ENCODE measurements at regions not wholly inside any gene's neighbourhood (a gene's known extent, or its start where the extent isn't known, plus 50 kb on each side); places are given as distances from the start of the nearest gene placed in this dataset.

DNA sequence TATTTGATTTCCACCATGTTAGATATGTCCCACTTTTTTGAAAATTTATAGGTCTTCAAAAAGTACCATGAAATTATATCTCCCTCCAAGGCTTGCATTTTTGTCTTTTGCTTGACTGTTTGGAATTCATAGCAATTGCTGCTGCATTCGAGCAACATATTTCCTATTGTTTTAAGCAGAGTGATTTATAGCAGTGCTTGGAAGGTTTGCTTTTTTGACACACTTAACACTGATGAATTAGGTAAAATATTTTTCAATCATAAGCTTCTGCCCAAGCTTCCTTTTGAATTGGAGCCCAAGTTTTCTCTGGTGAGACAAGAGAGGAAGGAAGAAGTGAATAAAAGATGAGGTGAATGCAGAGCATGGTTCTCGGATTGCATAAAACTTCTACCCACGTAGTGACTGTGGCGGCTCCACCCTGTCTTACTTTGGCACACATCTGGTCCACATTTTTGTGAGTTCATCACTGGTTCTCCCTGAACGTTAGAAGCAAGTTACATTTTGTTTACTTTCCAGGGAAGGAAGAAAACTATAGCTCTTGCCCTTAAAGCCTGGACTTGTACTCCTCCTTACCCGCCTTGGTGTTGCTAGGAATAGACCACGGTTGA is 667.0 kb downstream of the TSN start:
- TF ChIP-seq EZH2 (IDR thresholded peaks at IDR 0.05; ENCODE audit: insufficient read depth, low read length), result no peak
- TF ChIP-seq, protein P1, sequence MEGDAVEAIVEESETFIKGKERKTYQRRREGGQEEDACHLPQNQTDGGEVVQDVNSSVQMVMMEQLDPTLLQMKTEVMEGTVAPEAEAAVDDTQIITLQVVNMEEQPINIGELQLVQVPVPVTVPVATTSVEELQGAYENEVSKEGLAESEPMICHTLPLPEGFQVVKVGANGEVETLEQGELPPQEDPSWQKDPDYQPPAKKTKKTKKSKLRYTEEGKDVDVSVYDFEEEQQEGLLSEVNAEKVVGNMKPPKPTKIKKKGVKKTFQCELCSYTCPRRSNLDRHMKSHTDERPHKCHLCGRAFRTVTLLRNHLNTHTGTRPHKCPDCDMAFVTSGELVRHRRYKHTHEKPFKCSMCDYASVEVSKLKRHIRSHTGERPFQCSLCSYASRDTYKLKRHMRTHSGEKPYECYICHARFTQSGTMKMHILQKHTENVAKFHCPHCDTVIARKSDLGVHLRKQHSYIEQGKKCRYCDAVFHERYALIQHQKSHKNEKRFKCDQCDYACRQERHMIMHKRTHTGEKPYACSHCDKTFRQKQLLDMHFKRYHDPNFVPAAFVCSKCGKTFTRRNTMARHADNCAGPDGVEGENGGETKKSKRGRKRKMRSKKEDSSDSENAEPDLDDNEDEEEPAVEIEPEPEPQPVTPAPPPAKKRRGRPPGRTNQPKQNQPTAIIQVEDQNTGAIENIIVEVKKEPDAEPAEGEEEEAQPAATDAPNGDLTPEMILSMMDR (IDR thresholded peaks at IDR 0.05; ENCODE audit: insufficient read depth, low read depth, low read length), result no peak
- Histone ChIP-seq H4K20me1 (ENCODE audit: insufficient read depth, low read length) (no peaks in the 10 kb centered on the region), H3K4me1 (ENCODE audit: insufficient read depth, low read length) (no peaks in the 10 kb centered on the region), H2AFZ (ENCODE audit: low read depth, low read length) (no peak overlapping the region), H3K4me2 (ENCODE audit: low read length) (no peak overlapping the region), H3K9ac (ENCODE audit: low read length) (no peak overlapping the region), H3K4me3 (ENCODE audit: insufficient read depth, low read depth, low read length) (no peak overlapping the region), H3K27ac (ENCODE audit: low read depth, low read length) (no peak overlapping the region), H3K36me3 (ENCODE audit: insufficient read depth, low read length) (no peaks in the 10 kb centered on the region), H3K27me3 (ENCODE audit: insufficient read depth, low read length) (no peaks in the 10 kb centered on the region), H3K9me3 (ENCODE audit: insufficient read depth, low read depth, low read length) (no peaks in the 10 kb centered on the region), H3K79me2 (ENCODE audit: insufficient read depth, low read length) (no peaks in the 10 kb centered on the region)
- Mint-ChIP-seq H3K27ac (ENCODE audit: unreplicated experiment) (no peak overlapping the region), H3K4me3 (ENCODE audit: unreplicated experiment) (no peak overlapping the region), H3K36me3 (ENCODE audit: low read depth, unreplicated experiment) (no peaks in the 10 kb centered on the region), H3K27me3 (ENCODE audit: low read depth, unreplicated experiment) (no peaks in the 10 kb centered on the region), H3K9me3 (ENCODE audit: unreplicated experiment) (no peaks in the 10 kb centered on the region), H3K4me1 (ENCODE audit: low read depth, unreplicated experiment) (peaks cover 2% of the 10 kb centered on the region)
- DNase-seq (ENCODE audit: low read depth), result no peak
- no peak for FAIRE-seq

DNA sequence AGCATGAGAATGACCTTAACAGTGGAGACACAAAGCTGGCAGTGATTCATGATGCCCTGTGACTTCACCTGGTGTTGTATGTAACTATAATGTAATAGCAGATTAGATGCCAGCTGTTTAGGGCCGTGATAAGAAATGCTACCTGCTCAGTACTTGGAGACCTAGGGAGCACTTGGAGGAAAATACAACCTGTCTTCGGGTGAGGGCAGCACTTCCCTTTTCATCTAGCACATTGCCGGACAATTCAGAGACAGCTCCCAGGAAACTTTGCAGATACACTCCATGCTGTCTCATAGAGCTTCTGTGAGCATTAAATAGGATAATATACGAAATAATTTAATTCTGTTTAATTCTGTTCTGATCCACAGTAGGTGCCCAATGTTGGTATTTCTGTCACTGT is 668.5 kb downstream of the TSN start:
- Histone ChIP-seq H3K4me1 (ENCODE audit: insufficient read depth, low read length) (no peaks in the 10 kb centered on the region), H3K27ac (ENCODE audit: low read depth, low read length) (no peak overlapping the region), H4K20me1 (ENCODE audit: insufficient read depth, low read length) (no peaks in the 10 kb centered on the region), H3K4me2 (ENCODE audit: low read length) (no peak overlapping the region), H3K9ac (ENCODE audit: low read length) (no peak overlapping the region), H3K27me3 (ENCODE audit: insufficient read depth, low read length) (no peaks in the 10 kb centered on the region), H2AFZ (ENCODE audit: low read depth, low read length) (no peak overlapping the region), H3K79me2 (ENCODE audit: insufficient read depth, low read length) (no peaks in the 10 kb centered on the region), H3K36me3 (ENCODE audit: insufficient read depth, low read length) (no peaks in the 10 kb centered on the region), H3K4me3 (ENCODE audit: insufficient read depth, low read depth, low read length) (no peak overlapping the region), H3K9me3 (ENCODE audit: insufficient read depth, low read depth, low read length) (no peaks in the 10 kb centered on the region)
- Mint-ChIP-seq H3K4me3 (ENCODE audit: unreplicated experiment) (no peak overlapping the region), H3K27me3 (ENCODE audit: low read depth, unreplicated experiment) (no peaks in the 10 kb centered on the region), H3K36me3 (ENCODE audit: low read depth, unreplicated experiment) (no peaks in the 10 kb centered on the region), H3K27ac (ENCODE audit: unreplicated experiment) (no peak overlapping the region), H3K4me1 (ENCODE audit: low read depth, unreplicated experiment) (peaks cover 2% of the 10 kb centered on the region), H3K9me3 (ENCODE audit: unreplicated experiment) (no peaks in the 10 kb centered on the region)
- no peak for DNase-seq (ENCODE audit: low read depth)
- no peak for TF ChIP-seq EZH2 (IDR thresholded peaks at IDR 0.05; ENCODE audit: insufficient read depth, low read length)
- TF ChIP-seq, protein P1 (IDR thresholded peaks at IDR 0.05; ENCODE audit: insufficient read depth, low read depth, low read length), result no peak
- no peak for FAIRE-seq

DNA sequence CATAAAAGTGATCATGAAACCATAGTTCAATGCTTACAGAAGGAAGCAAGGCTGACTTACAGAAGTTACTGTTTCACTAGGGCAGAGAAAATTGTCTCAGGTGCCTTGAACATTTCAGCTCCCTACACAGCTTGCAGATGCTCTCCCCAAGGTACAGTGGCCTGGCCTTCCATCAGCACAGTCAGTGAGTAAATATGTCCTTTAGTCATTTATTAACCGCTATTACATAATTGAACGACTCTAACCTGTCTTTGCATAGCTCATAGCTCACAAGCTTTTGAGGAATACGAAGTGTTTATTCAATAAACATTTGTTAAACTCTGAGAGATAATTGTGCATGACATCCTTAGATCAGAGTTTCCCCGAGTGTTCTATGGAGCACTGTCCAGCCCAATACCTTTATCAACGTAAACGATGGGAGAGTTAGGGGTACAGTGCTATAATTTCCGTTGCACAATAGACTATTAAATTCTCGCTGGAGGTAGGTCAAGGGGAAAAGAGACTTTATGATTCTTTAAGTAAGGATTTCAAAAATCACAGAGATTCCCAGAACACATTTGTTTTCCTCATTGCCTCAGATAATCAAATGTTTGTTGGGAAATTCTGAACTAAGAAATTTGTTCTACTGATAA is 677.8 kb downstream of the TSN start:
- H3K4me3 Mint-ChIP-seq (ENCODE audit: unreplicated experiment), result no peak overlapping the region
- Histone ChIP-seq H3K4me2 (ENCODE audit: low read length) (no peak overlapping the region), H2AFZ (ENCODE audit: low read depth, low read length) (no peak overlapping the region), H3K79me2 (ENCODE audit: insufficient read depth, low read length) (no peaks in the 10 kb centered on the region), H3K9ac (ENCODE audit: low read length) (no peak overlapping the region), H3K4me1 (ENCODE audit: insufficient read depth, low read length) (no peaks in the 10 kb centered on the region), H3K36me3 (ENCODE audit: insufficient read depth, low read length) (no peaks in the 10 kb centered on the region), H3K27ac (ENCODE audit: low read depth, low read length) (no peak overlapping the region), H3K27me3 (ENCODE audit: insufficient read depth, low read length) (no peaks in the 10 kb centered on the region), H3K9me3 (ENCODE audit: insufficient read depth, low read depth, low read length) (no peaks in the 10 kb centered on the region), H3K4me3 (ENCODE audit: insufficient read depth, low read depth, low read length) (no peak overlapping the region), H4K20me1 (ENCODE audit: insufficient read depth, low read length) (no peaks in the 10 kb centered on the region)
- no peaks in the 10 kb centered on the region for H3K36me3 Mint-ChIP-seq (ENCODE audit: low read depth, unreplicated experiment)
- DNase-seq (ENCODE audit: low read depth) (no peak), FAIRE-seq (no peak)
- H3K27ac Mint-ChIP-seq (ENCODE audit: unreplicated experiment), result no peak overlapping the region
- no peaks in the 10 kb centered on the region for H3K9me3 Mint-ChIP-seq (ENCODE audit: unreplicated experiment)
- peaks cover 2% of the 10 kb centered on the region for H3K27me3 Mint-ChIP-seq (ENCODE audit: low read depth, unreplicated experiment)
- TF ChIP-seq EZH2 (IDR thresholded peaks at IDR 0.05; ENCODE audit: insufficient read depth, low read length), result no peak
- TF ChIP-seq, protein P1 (IDR thresholded peaks at IDR 0.05; ENCODE audit: insufficient read depth, low read depth, low read length), result no peak
- no peaks in the 10 kb centered on the region for H3K4me1 Mint-ChIP-seq (ENCODE audit: low read depth, unreplicated experiment)
